Loucy (cell line): ENCODE measurements at regions not wholly inside any gene's neighbourhood (a gene's known extent, or its start where the extent isn't known, plus 50 kb on each side); places are given as distances from the start of the nearest gene placed in this dataset.

Experiments
- CTCF ChIP-seq: fragments of 200-600 bp; sonication (generic); conservative IDR thresholded peaks from 2 replicates; pipeline ENCODE4 v1.5.1; 2014; ENCODE audit warnings: mild to moderate bottlenecking, antibody characterized with exemption, low read length
- EZH2phosphoT487 ChIP-seq: fragments of 200-600 bp; IDR thresholded peaks from 2 replicates; pipeline ENCODE4 v1.6.1; 2018; ENCODE audit warnings: antibody characterized with exemption, mild to moderate bottlenecking, moderate library complexity, borderline replicate concordance

- TF ChIP-seq CTCF (no peak), EZH2phosphoT487 (no peak)
Measured at GRCh38 chr13:42717176-42717575, 64.2 kb upstream of the FAM216B start.
